Activated CD4-positive, alpha-beta T cell treated with anti-CD3 and anti-CD28 coated beads, Interleukin-2, amount 10 ng/mL, durations not matched to agents 7 days and 5 days (primary cell): ENCODE measurements at regions not wholly inside any gene's neighbourhood (a gene's known extent, or its start where the extent isn't known, plus 50 kb on each side); places are given as distances from the start of the nearest gene placed in this dataset.

Source experiments
- CTCF ChIA-PET: fragments of 350-600 bp; sonication (Branson Sonifier 250); formaldehyde crosslinking; loops from one replicate; lab custom pipeline; 2021; ENCODE audit warnings: antibody characterized with exemption; lab: Charles Lee
- POLR2A ChIA-PET: fragments of 350-600 bp; sonication (Branson Sonifier 250); formaldehyde crosslinking; loops from one replicate; lab custom pipeline; 2021; ENCODE audit warnings: antibody characterized with exemption; lab: Charles Lee
- DNase-seq: peaks from one replicate; pipeline ENCODE4 v3.0.0-alpha.2; 2020
- H3K27ac Mint-ChIP-seq: one replicate; pipeline ENCODE4 v1.8.0; 2021; ENCODE audit warnings: mild to moderate bottlenecking, moderate library complexity, mixed read lengths
- H3K27me3 Mint-ChIP-seq: one replicate; pipeline ENCODE4 v1.8.0; 2021; ENCODE audit warnings: mixed read lengths
- H3K36me3 Mint-ChIP-seq: one replicate; pipeline ENCODE4 v1.8.0; 2021; ENCODE audit warnings: low read depth, mixed read lengths
- H3K4me1 Mint-ChIP-seq: one replicate; pipeline ENCODE4 v1.8.0; 2021; ENCODE audit warnings: mixed read lengths
- H3K4me3 Mint-ChIP-seq: one replicate; pipeline ENCODE4 v1.8.0; 2021; ENCODE audit warnings: mild to moderate bottlenecking, moderate library complexity, mixed read lengths
- H3K9me3 Mint-ChIP-seq: one replicate; pipeline ENCODE4 v1.8.0; 2021; ENCODE audit warnings: mixed read lengths

DNA sequence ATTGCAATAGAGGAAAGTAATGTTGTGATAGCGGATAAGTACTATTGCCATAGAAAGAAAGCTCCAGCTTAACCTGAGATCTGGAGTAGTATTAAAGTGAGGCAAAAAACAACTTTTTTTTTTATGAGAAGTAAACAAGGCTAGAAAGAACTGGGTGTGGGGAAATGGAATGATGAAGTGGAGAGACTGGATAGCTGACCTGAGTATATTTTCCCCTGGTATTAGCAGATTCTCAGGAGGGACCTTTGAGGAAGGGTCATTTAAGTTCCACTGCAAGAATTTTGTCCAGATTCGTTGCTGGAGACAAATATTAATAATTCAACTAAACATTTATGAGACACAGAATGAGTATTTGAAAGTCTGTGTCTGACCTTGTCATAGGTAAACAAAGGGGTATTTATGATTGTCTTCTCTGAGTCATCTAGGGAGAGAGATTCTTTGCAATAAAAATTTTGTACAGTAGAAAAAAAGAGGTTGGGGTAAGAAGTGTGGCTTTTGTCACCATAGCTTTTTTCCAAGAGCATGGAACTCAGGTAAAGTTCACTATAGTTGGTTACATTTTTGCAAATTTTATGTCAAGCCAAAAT, 2095.9 kb downstream of the ARAP2 start:
- Mint-ChIP-seq H3K4me1 (no peaks in the 10 kb centered on the region), H3K9me3 (no peaks in the 10 kb centered on the region), H3K27ac (no peak overlapping the region), H3K36me3 (no peaks in the 10 kb centered on the region), H3K27me3 (no peaks in the 10 kb centered on the region), H3K4me3 (no peak overlapping the region)
- no peak for DNase-seq
- ChIA-PET CTCF (no interaction called here), POLR2A (no interaction called here)

DNA sequence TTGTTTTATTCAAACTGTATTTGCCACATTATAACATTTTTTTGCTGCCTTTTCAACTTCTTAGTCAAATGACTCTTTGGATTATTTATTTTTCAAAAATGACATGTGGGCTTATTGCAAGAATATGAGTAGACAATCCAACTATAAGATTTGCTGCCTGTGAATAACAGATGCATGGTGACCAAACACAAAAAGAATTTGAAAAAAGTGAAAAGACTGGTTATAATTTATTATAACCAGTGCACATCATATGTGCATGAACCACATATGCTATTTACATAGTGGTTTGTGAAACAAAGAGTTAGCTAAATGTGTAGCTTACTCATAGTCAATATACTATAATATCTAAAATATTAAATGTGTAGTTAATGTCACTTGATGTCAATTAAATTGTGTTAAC, 2086.8 kb downstream of the ARAP2 start:
- DNase-seq: no peak
- CTCF ChIA-PET: no interaction called here
- H3K4me3 Mint-ChIP-seq: no peak overlapping the region

DNA sequence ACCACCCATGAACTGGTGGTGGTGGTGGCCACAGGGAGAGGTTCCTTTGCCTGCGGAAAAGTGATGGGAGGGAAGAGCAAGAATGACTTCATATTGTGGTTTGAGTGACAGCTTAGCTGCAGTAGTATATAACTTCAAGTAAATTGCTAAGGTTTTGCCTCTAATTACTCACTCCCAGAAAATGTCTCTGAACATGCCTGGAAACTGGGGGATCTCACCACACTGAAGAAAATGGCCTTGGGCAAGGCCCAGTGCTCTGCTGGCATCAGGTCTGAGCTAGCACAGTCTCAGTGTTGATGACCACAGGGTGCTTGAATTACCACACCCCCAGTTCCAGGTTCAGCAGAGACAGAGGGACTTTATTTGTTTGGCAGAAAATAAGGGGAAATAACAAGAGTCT, 2085.4 kb downstream of the ARAP2 start:
- Mint-ChIP-seq H3K27me3 (no peaks in the 10 kb centered on the region), H3K36me3 (no peaks in the 10 kb centered on the region), H3K9me3 (peaks cover 10% of the 10 kb centered on the region), H3K4me1 (no peaks in the 10 kb centered on the region), H3K27ac (no peak overlapping the region), H3K4me3 (no peak overlapping the region)
- POLR2A ChIA-PET: no interaction called here
- DNase-seq: no peak
- CTCF ChIA-PET: no interaction called here

More for the DNA sequence above, 2086.8 kb downstream of the ARAP2 start:
- Mint-ChIP-seq H3K36me3 (no peaks in the 10 kb centered on the region), H3K27ac (no peak overlapping the region), H3K9me3 (peaks cover 10% of the 10 kb centered on the region), H3K27me3 (no peaks in the 10 kb centered on the region), H3K4me1 (no peaks in the 10 kb centered on the region)
- POLR2A ChIA-PET: no interaction called here

DNA sequence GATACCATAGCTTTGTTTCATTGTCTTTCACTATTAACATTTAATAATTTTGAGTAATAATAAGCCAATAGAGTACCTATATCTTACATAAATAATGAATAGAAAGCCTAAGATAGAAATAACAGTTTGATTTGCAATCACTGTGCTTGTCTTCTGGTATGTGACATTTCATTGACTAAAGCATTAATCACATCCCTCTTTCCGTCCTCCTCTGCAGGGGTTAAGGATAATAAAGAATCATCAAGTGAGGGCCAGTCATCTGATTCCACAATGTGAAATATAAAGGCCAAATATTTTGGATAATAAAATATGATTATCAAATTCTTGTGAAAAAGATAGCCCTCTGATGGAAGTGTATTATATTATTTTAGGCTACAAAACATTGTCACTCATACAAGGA, 2073.4 kb downstream of the ARAP2 start:
- H3K4me3 Mint-ChIP-seq: no peak overlapping the region
- H3K4me1 Mint-ChIP-seq: no peaks in the 10 kb centered on the region
- POLR2A ChIA-PET: no interaction called here
- H3K36me3 Mint-ChIP-seq: no peaks in the 10 kb centered on the region
- DNase-seq: no peak
- CTCF ChIA-PET: no interaction called here
- H3K27me3 Mint-ChIP-seq: no peaks in the 10 kb centered on the region
- H3K27ac Mint-ChIP-seq: no peak overlapping the region
- peaks cover 16% of the 10 kb centered on the region for H3K9me3 Mint-ChIP-seq

DNA sequence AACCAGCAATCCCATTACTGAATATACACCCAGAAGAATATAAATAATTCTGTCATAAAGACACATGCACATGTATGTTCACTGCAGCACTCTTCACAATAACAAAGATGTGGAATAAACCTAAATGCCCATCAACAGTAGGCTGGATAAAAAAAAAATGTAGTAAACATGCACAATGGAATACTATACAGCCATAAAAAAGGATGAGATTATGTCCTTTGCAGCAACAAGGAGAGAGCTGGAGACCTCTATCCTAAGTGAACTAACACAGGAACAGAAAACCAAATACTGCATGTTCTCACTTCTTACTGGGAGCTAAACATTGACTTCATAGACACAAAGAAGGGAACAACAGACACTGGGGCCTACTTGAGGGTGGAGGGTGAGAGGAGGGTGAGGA, 2067.7 kb downstream of the ARAP2 start:
- Mint-ChIP-seq H3K9me3 (peaks cover 18% of the 10 kb centered on the region), H3K4me3 (no peak overlapping the region), H3K27me3 (no peaks in the 10 kb centered on the region), H3K4me1 (no peaks in the 10 kb centered on the region), H3K27ac (no peak overlapping the region), H3K36me3 (no peaks in the 10 kb centered on the region)
- CTCF ChIA-PET: no interaction called here
- no peak for DNase-seq
- POLR2A ChIA-PET: no interaction called here

DNA sequence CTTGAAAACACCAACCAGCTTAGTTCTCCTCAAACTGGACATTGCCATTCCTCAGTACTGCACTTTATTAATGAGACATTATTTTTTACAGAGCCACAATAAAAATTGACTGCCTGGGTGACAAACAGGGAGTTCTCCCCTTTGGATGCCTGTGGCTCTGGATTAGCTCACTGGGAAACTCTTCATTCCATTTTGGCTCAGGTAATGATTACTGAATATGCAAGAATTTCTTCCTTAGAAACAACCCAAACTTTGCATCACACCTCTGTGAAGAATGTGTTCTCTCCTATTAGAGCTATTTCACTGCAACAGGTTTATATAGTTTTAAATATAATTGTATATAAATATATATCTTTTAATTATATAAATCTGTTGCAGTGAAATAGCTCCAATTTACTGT, 2065.8 kb downstream of the ARAP2 start:
- CTCF ChIA-PET: no interaction called here
- POLR2A ChIA-PET: no interaction called here
- DNase-seq: no peak
- no peaks in the 10 kb centered on the region for H3K4me1 Mint-ChIP-seq
- no peaks in the 10 kb centered on the region for H3K36me3 Mint-ChIP-seq
- H3K27me3 Mint-ChIP-seq: no peaks in the 10 kb centered on the region
- H3K27ac Mint-ChIP-seq: no peak overlapping the region
- peaks cover 19% of the 10 kb centered on the region for H3K9me3 Mint-ChIP-seq
- H3K4me3 Mint-ChIP-seq: no peak overlapping the region

DNA sequence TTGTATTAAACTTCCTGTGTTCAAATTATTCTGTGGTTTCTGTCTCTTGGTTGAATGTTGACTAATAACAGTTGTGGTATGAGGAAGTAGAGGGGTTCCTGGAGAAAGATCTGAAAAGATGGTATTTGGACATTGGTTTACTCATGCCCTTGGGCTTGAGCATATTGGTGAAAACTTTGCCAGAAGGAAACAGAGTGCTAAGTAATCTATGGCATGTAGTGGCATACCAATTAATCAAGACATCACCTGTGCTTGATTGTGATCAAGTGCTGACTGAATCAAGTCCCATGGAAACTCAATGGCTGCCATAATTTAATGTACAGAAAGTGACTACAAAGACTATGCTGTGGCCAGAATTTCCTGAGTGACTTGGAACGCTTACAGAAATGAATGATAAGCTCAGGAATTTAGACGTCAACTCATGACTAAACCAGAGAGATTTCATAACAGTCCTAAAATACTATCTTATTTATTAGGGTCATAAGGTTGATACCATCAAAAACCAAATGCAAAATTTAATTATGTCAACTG, 2062.9 kb downstream of the ARAP2 start:
- Mint-ChIP-seq H3K4me1 (no peaks in the 10 kb centered on the region), H3K36me3 (no peaks in the 10 kb centered on the region), H3K9me3 (peaks cover 5% of the 10 kb centered on the region), H3K27me3 (no peaks in the 10 kb centered on the region), H3K4me3 (no peak overlapping the region), H3K27ac (no peak overlapping the region)
- CTCF ChIA-PET: no interaction called here
- POLR2A ChIA-PET: no interaction called here
- no peak for DNase-seq

DNA sequence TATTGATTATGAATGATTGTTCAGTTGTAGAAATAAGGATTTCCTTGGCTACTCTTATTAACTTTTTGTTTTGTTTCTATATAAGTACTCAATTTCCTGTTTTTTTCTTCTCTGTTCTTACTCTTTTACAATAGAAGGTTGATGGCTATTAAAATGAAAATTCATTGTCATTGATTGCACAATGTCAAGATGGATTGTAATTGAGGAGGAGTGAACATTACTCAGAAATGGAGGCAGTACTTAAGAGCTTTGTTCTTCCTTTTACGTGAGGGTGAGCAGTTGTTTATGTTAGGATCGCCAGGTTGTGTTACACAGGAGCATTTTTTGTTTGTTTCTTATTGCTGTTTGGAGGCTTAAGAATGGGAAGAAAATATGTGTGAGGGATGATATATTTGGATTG, 2062.4 kb downstream of the ARAP2 start:
- H3K9me3 Mint-ChIP-seq: peaks cover 5% of the 10 kb centered on the region
- no peaks in the 10 kb centered on the region for H3K4me1 Mint-ChIP-seq
- no peaks in the 10 kb centered on the region for H3K36me3 Mint-ChIP-seq
- H3K27ac Mint-ChIP-seq: no peak overlapping the region
- H3K4me3 Mint-ChIP-seq: no peak overlapping the region
- CTCF ChIA-PET: no interaction called here
- DNase-seq: no peak
- H3K27me3 Mint-ChIP-seq: no peaks in the 10 kb centered on the region
- POLR2A ChIA-PET: no interaction called here

DNA sequence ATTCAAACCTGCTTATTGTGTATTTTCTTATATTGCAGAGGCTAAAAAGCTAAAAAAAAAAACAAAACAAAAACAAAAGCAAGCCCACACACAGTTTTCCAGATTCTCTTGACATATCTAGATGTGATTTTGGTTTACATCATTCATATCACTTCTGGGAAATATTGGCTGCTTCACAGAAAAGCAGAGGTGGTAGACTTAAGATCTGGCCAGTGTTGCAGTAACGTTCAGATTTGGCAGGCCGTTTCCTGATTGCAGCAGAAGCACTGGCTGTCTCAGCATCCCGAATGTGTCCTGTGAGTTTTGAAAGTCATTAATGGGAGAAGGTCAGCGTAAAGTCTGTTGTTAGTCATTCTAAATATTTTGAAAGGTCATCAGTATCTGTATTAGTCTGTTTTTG, 2062.0 kb downstream of the ARAP2 start:
- H3K36me3 Mint-ChIP-seq: no peaks in the 10 kb centered on the region
- POLR2A ChIA-PET: no interaction called here
- no peaks in the 10 kb centered on the region for H3K4me1 Mint-ChIP-seq
- no peak overlapping the region for H3K4me3 Mint-ChIP-seq
- CTCF ChIA-PET: no interaction called here
- H3K27me3 Mint-ChIP-seq: no peaks in the 10 kb centered on the region
- no peak overlapping the region for H3K27ac Mint-ChIP-seq
- DNase-seq: no peak
- H3K9me3 Mint-ChIP-seq: peaks cover 5% of the 10 kb centered on the region

DNA sequence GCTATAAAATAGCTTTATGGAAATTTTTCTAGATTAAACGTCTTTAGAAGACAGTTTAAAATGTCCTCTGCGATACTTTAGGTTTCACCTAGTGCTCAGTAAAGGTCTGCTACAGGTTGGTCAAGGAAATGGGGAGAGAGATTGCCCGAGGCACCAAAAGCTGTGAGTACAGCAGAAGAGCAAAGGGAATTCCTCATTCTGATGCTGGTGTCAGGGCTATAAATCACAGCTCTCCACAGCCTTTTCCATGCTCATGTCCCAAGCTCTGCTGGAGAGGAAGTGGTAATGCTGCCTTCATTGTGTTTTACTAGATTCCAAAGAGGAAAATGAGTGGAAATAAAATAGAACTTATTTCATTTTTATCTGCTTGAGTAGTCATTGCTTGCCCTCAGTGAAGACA, 2060.4 kb downstream of the ARAP2 start:
- CTCF ChIA-PET: no interaction called here
- no peak overlapping the region for H3K4me3 Mint-ChIP-seq
- peaks cover 5% of the 10 kb centered on the region for H3K9me3 Mint-ChIP-seq
- H3K36me3 Mint-ChIP-seq: no peaks in the 10 kb centered on the region
- H3K4me1 Mint-ChIP-seq: no peaks in the 10 kb centered on the region
- no peaks in the 10 kb centered on the region for H3K27me3 Mint-ChIP-seq
- no peak for DNase-seq
- no peak overlapping the region for H3K27ac Mint-ChIP-seq
- POLR2A ChIA-PET: no interaction called here

DNA sequence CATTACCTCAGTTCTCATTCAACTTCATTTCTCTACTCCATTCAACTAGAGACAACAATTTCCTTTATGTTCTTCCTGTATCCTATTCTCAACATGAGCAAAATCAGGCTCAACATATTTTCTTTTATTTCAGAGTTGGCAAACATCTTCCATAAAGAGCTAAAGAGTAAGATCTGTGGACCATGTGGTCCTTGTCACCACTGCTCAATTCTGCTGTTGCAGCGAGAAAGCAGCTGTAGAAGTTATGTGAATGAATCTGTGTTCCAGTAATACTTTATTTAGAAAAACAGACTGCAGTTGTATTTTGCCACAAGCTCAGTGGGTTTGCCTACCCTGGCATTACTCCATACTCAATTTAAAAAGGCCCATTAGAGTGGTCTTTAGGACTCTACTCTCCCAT, 2057.3 kb downstream of the ARAP2 start:
- Mint-ChIP-seq H3K27me3 (no peaks in the 10 kb centered on the region), H3K27ac (no peak overlapping the region), H3K4me3 (no peak overlapping the region), H3K36me3 (no peaks in the 10 kb centered on the region), H3K9me3 (peaks cover 3% of the 10 kb centered on the region), H3K4me1 (no peaks in the 10 kb centered on the region)
- DNase-seq: no peak
- ChIA-PET POLR2A (no interaction called here), CTCF (no interaction called here)

DNA sequence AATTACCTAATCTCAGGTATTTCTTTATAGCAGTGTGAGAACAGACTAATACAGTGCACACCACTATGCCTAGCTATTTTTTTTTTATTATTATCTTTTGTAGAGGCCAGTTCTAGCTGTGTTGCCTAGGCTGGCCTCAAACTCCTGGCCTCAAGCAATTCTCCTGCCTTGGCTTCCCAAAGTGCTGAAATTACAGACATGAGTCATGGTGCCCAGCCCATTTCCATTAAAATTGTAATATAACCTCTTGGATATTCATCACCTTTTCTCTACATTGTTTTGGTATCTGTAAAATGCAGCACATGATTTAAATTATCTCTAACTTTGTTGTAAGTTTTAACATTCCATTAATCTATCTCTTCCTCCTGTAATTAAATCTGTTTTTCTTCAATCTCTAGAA, 2052.9 kb downstream of the ARAP2 start:
- Mint-ChIP-seq H3K4me1 (no peaks in the 10 kb centered on the region), H3K4me3 (no peak overlapping the region), H3K36me3 (no peaks in the 10 kb centered on the region), H3K9me3 (peaks cover 3% of the 10 kb centered on the region), H3K27ac (no peak overlapping the region), H3K27me3 (no peaks in the 10 kb centered on the region)
- CTCF ChIA-PET: no interaction called here
- POLR2A ChIA-PET: no interaction called here
- DNase-seq: no peak

DNA sequence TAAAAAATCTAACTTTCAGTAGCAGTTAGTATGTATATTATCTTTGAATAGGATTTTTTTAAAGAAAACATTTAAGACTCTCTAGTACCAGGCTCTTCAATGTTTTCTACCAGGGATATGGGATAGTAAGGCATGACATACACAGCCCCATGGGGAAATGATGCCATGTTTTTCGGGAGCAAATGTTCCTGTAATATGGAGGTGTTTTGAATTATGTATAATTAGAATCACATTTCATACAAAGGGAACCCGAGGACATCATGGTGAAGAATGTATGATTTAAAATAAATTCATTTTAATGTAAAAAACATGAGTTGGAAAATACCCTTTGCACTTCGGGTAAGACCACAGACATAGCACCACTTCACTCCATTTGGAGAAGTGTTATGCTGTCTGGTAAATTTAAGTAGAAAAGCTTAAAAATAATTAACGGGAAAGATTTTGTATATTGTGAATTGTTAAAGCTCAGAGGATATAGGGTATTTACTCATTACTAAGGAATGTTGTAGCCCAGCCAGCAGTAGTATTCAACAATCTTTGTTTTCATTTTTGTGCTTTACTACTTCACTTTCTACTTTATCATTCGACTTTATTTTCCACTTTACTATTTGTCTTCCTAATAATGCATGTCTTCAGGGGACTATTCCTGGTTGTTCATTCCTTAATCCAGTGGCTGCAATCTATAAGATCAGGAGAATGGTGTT, 2050.7 kb downstream of the ARAP2 start:
- no peaks in the 10 kb centered on the region for H3K27me3 Mint-ChIP-seq
- no peak overlapping the region for H3K4me3 Mint-ChIP-seq
- H3K4me1 Mint-ChIP-seq: no peaks in the 10 kb centered on the region
- CTCF ChIA-PET: interaction anchor here (1.0 kb wide), 1 partner anchor 15 kb away, joined by 3 read pairs; no protein-coding TSS in a partner anchor
- POLR2A ChIA-PET: no interaction called here
- H3K36me3 Mint-ChIP-seq: no peaks in the 10 kb centered on the region
- H3K9me3 Mint-ChIP-seq: peaks cover 3% of the 10 kb centered on the region
- H3K27ac Mint-ChIP-seq: no peak overlapping the region
- no peak for DNase-seq

DNA sequence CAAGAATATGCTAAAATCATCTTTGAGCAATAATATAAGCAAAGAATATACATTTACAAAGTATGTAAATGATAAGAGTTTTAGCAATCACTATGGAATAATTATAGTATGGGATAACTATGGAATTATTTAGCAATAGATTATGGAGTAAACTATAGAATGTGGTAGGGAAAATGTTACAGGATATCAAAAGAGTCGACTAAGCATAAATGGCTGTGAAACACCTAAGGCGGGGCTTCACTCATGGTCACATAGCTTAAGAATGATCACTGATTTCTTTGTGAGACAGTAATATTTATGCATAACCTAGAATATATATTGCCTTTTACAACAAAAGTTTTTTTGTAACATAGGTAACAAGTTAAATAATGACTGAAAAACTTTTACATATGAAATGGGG, 2049.7 kb downstream of the ARAP2 start:
- Mint-ChIP-seq H3K4me3 (no peak overlapping the region), H3K27ac (no peak overlapping the region), H3K27me3 (no peaks in the 10 kb centered on the region), H3K36me3 (no peaks in the 10 kb centered on the region), H3K4me1 (no peaks in the 10 kb centered on the region), H3K9me3 (peaks cover under 1% of the 10 kb centered on the region)
- CTCF ChIA-PET: no interaction called here
- DNase-seq: no peak
- POLR2A ChIA-PET: no interaction called here
